IMR-90 (cell line): ENCODE measurements at regions not wholly inside any gene's neighbourhood (a gene's known extent, or its start where the extent isn't known, plus 50 kb on each side); places are given as distances from the start of the nearest gene placed in this dataset.

ENCODE experiments used
- ATAC-seq: fragments of 200-7000 bp; cut with Tn5 transposase; 2 replicates; pipeline ENCODE4 v1.9.1; 2020; ENCODE audit warnings: low read depth, mild to moderate bottlenecking, moderate library complexity
- BruUV-seq: library from RNA; stranded (reverse); fragments of 400-500 nt; replicated peaks from 2 replicates; lab custom pipeline; 2021; lab: Mats Ljungman, UMichigan
- CTCF ChIA-PET: fragments of 300-600 bp; formaldehyde crosslinking; extraction: SDS; loops from one replicate; lab custom pipeline; 2021; ENCODE audit warnings: antibody characterized with exemption; lab: Yijun Ruan, JAX
- POLR2A ChIA-PET: fragments of 300-600 bp; sonication (Branson Sonifier 250); formaldehyde crosslinking; loops from one replicate; lab custom pipeline; 2022; ENCODE audit warnings: antibody characterized with exemption; ENCODE audit not compliant: unreplicated experiment; lab: Charles Lee
- DNase-seq: peaks from one replicate; pipeline ENCODE4 v3.0.0; 2013
- H2AFZ ChIP-seq: replicated peaks from 2 replicates; pipeline ENCODE3; 2013; ENCODE audit warnings: low read length, mild to moderate bottlenecking; ENCODE audit not compliant: poor library complexity
- H2AK5ac ChIP-seq: 2 replicates; pipeline ENCODE4 v1.6.1; 2013; ENCODE audit warnings: low read depth, low read length, inconsistent platforms
- H2AK9ac ChIP-seq: replicated peaks from 2 replicates; pipeline ENCODE3; 2013; ENCODE audit warnings: mild to moderate bottlenecking, low read depth, low read length, moderate library complexity; ENCODE audit not compliant: poor library complexity
- H2BK120ac ChIP-seq: 2 replicates; pipeline ENCODE4 v1.6.1; 2013; ENCODE audit warnings: low read depth, low read length, inconsistent platforms
- H2BK15ac ChIP-seq: 3 replicates; pipeline ENCODE4 v1.6.1; 2013; ENCODE audit warnings: low read depth, low read length, inconsistent platforms
- H2BK20ac ChIP-seq: 2 replicates; pipeline ENCODE4 v1.6.1; 2013; ENCODE audit warnings: low read depth, mild to moderate bottlenecking, inconsistent platforms, low read length, moderate library complexity
- H2BK5ac ChIP-seq: 2 replicates; pipeline ENCODE4 v1.6.1; 2013; ENCODE audit warnings: mild to moderate bottlenecking, low read depth, low read length, inconsistent platforms; ENCODE audit not compliant: poor library complexity, severe bottlenecking
- H3K14ac ChIP-seq: replicated peaks from 2 replicates; pipeline ENCODE4 v1.6.1; 2013; ENCODE audit warnings: low read depth, low read length, inconsistent platforms
- H3K18ac ChIP-seq: 2 replicates; pipeline ENCODE4 v1.6.1; 2013; ENCODE audit warnings: low read depth, low read length, control low read depth
- H3K23ac ChIP-seq: 2 replicates; pipeline ENCODE4 v1.6.1; 2013; ENCODE audit warnings: low read depth, low read length, inconsistent platforms
- H3K27ac ChIP-seq: 2 replicates; pipeline ENCODE4 v1.5.1; 2013; ENCODE audit warnings: mild to moderate bottlenecking, control low read depth, low read length; ENCODE audit not compliant: insufficient read depth
- H3K27me3 ChIP-seq: 2 replicates; pipeline ENCODE4 v1.6.1; 2013; ENCODE audit warnings: low read length; ENCODE audit not compliant: control insufficient read depth, insufficient read depth
- H3K36me3 ChIP-seq: 2 replicates; pipeline ENCODE4 v1.6.1; 2013; ENCODE audit warnings: low read length, mixed read lengths; ENCODE audit not compliant: control insufficient read depth, insufficient read depth
- H3K4ac ChIP-seq: 2 replicates; pipeline ENCODE4 v1.6.1; 2013; ENCODE audit warnings: low read depth, low read length, inconsistent platforms
- H3K4me1 ChIP-seq: 2 replicates; pipeline ENCODE4 v1.6.1; 2013; ENCODE audit warnings: low read length, mixed read lengths; ENCODE audit not compliant: control insufficient read depth, insufficient read depth
- H3K4me2 ChIP-seq: 2 replicates; pipeline ENCODE4 v1.6.1; 2013; ENCODE audit warnings: low read depth, mild to moderate bottlenecking, control low read depth, low read length, moderate library complexity
- H3K4me3 ChIP-seq: 2 replicates; pipeline ENCODE4 v1.5.1; 2013; ENCODE audit warnings: low read depth, mild to moderate bottlenecking, control low read depth, low read length, moderate library complexity; ENCODE audit not compliant: insufficient read depth
- H3K56ac ChIP-seq: 2 replicates; pipeline ENCODE4 v1.6.1; 2013; ENCODE audit warnings: low read length, inconsistent platforms; ENCODE audit not compliant: insufficient read depth; ENCODE audit errors: extremely low read depth
- H3K79me1 ChIP-seq, 2 experiments: 2 replicates each; pipeline ENCODE4 v1.6.1; 2013; ENCODE audit warnings: low read length in 2 of 2, inconsistent platforms in 1 of 2, low read depth in 1 of 2
- H3K9ac ChIP-seq: 2 replicates; pipeline ENCODE4 v1.6.1; 2013; ENCODE audit warnings: low read depth, low read length, control low read depth
- H3K9me1 ChIP-seq: 2 replicates; pipeline ENCODE4 v1.6.1; 2013; ENCODE audit warnings: low read length, inconsistent platforms; ENCODE audit not compliant: insufficient read depth
- H3K9me3 ChIP-seq: 2 replicates; pipeline ENCODE4 v1.6.1; 2013; ENCODE audit warnings: low read length; ENCODE audit not compliant: control insufficient read depth, insufficient read depth
- H4K20me1 ChIP-seq: 2 replicates; pipeline ENCODE4 v1.6.1; 2013; ENCODE audit warnings: low read length, inconsistent platforms; ENCODE audit not compliant: insufficient read depth
- H4K5ac ChIP-seq: 2 replicates; pipeline ENCODE4 v1.6.1; 2013; ENCODE audit warnings: mild to moderate bottlenecking, low read depth, low read length, control low read depth
- H4K8ac ChIP-seq, 2 experiments: 2 replicates each; pipeline ENCODE4 v1.6.1; 2013; ENCODE audit warnings: low read depth in 2 of 2, low read length in 2 of 2, control low read depth in 1 of 2, inconsistent platforms in 1 of 2
- H4K91ac ChIP-seq: 2 replicates; pipeline ENCODE4 v1.6.1; 2013; ENCODE audit warnings: low read depth, low read length, inconsistent platforms; ENCODE audit not compliant: insufficient read depth
- BHLHE40 ChIP-seq: fragments of 150-350 bp; IDR thresholded peaks from 2 replicates; pipeline ENCODE4 v1.6.1; 2016; ENCODE audit warnings: mild to moderate bottlenecking, low read depth, low read length
- CEBPB ChIP-seq: IDR thresholded peaks from 2 replicates; pipeline ENCODE4 v1.6.1; 2012; ENCODE audit warnings: low read depth, low read length, improper control_type of control experiment
- CHD1 ChIP-seq: IDR thresholded peaks from 2 replicates; pipeline ENCODE4 v1.6.1; 2012; ENCODE audit warnings: low read depth, low read length, improper control_type of control experiment
- CTCF ChIP-seq: conservative IDR thresholded peaks from 2 replicates; pipeline ENCODE4 v1.5.1; 2012; ENCODE audit warnings: mild to moderate bottlenecking, low read depth, low read length, improper control_type of control experiment
- ELK1 ChIP-seq: fragments of 150-350 bp; IDR thresholded peaks from 2 replicates; pipeline ENCODE4 v1.6.1; 2016; ENCODE audit warnings: low read depth, mild to moderate bottlenecking, low read length, moderate library complexity, borderline replicate concordance
- FOS ChIP-seq: fragments of 150-350 bp; IDR thresholded peaks from 2 replicates; pipeline ENCODE4 v1.6.1; 2016; ENCODE audit warnings: low read depth, low read length
- MAFK ChIP-seq: IDR thresholded peaks from 2 replicates; pipeline ENCODE4 v1.6.1; 2012; ENCODE audit warnings: low read depth, low read length, improper control_type of control experiment
- MAZ ChIP-seq: IDR thresholded peaks from 2 replicates; pipeline ENCODE4 v1.6.1; 2012; ENCODE audit warnings: low read depth, mild to moderate bottlenecking, low read length, improper control_type of control experiment, moderate library complexity, borderline replicate concordance
- MXI1 ChIP-seq: IDR thresholded peaks from 2 replicates; pipeline ENCODE4 v1.6.1; 2012; ENCODE audit warnings: low read depth, mild to moderate bottlenecking, low read length, moderate library complexity, borderline replicate concordance
- NFE2L2 ChIP-seq: fragments of 150-350 bp; IDR thresholded peaks from 2 replicates; pipeline ENCODE4 v1.6.1; 2016; ENCODE audit warnings: low read depth, mild to moderate bottlenecking, low read length
- POLR2A ChIP-seq: IDR thresholded peaks from 2 replicates; pipeline ENCODE4 v1.6.1; 2012; ENCODE audit warnings: mild to moderate bottlenecking, low read depth, low read length
- RAD21 ChIP-seq: IDR thresholded peaks from 2 replicates; pipeline ENCODE4 v1.6.1; 2012; ENCODE audit warnings: low read length, improper control_type of control experiment
- RFX5 ChIP-seq: IDR thresholded peaks from 2 replicates; pipeline ENCODE4 v1.8.0; 2012; ENCODE audit warnings: low read depth, mild to moderate bottlenecking, low read length, moderate library complexity
- SMC3 ChIP-seq: fragments of 150-350 bp; IDR thresholded peaks from 2 replicates; pipeline ENCODE4 v1.6.1; 2016; ENCODE audit warnings: low read depth, mild to moderate bottlenecking, antibody characterized with exemption, low read length, moderate library complexity
- USF2 ChIP-seq: fragments of 150-350 bp; IDR thresholded peaks from 2 replicates; pipeline ENCODE4 v1.6.1; 2017; ENCODE audit warnings: mild to moderate bottlenecking, antibody characterized with exemption, low read length, low read depth
- dilution Hi-C: fragments of 300-500 bp; cut with HindIII; formaldehyde crosslinking; loops from one replicate; pipeline ENCODE4 v1.14.3; 2018; ENCODE audit warnings: low sequenced_read_pairs; ENCODE audit not compliant: unreplicated experiment
- in situ Hi-C: fragments of 300-500 bp; cut with MboI; formaldehyde crosslinking; loops from 3 replicates; pipeline ENCODE4 v1.14.3; 2019; ENCODE audit warnings: low sequenced_read_pairs, inconsistent platforms, mixed read lengths
- intact Hi-C: fragments of 100-400 bp; cut with micrococcal nuclease; formaldehyde crosslinking; loops from 2 replicates; pipeline ENCODE4 v1.10.0; 2022

GRCh38 chr13:78772933-78773332, 114.0 kb upstream of the OBI1 start:
- Histone ChIP-seq H4K91ac (no peak overlapping the region), H3K79me1 (no peaks in the 10 kb centered on the region), H3K4ac (no peak overlapping the region), H3K56ac (no peak overlapping the region), H2BK120ac (no peak overlapping the region), H4K5ac (no peak overlapping the region), H3K4me1 (no peaks in the 10 kb centered on the region), H3K23ac (no peak overlapping the region), H3K36me3 (no peaks in the 10 kb centered on the region), H2AK5ac (no peak overlapping the region), H3K9ac (no peak overlapping the region), H4K8ac (no peak overlapping the region), H3K9me1 (no peaks in the 10 kb centered on the region), H3K27me3 (no peaks in the 10 kb centered on the region; the same call in 1 of the 2 replicates), H4K20me1 (no peaks in the 10 kb centered on the region), H3K27ac (no peak overlapping the region), H3K14ac (no peak overlapping the region), H2AK9ac (no peak overlapping the region), H3K4me2 (no peak overlapping the region), H2BK20ac (no peak overlapping the region), H2BK15ac (no peak overlapping the region), H3K18ac (no peak overlapping the region), H3K9me3 (no peaks in the 10 kb centered on the region), H3K4me3 (no peak overlapping the region), H2AFZ (no peak overlapping the region), H2BK5ac (no peak overlapping the region)
- DNase-seq (no peak), ATAC-seq (no peak)
- dilution Hi-C loops = no loop called here
- CTCF ChIA-PET = no interaction called here
- BruUV-seq = no TSS peak
- no peak for TF ChIP-seq MAZ
- TF ChIP-seq SMC3 = no peak
- TF ChIP-seq FOS = no peak
- TF ChIP-seq MXI1 = no peak
- TF ChIP-seq RAD21 = no peak
- no peak for TF ChIP-seq RFX5
- no peak for TF ChIP-seq USF2
- no peak for TF ChIP-seq CEBPB
- no peak for TF ChIP-seq POLR2A
- TF ChIP-seq MAFK = no peak
- no peak for TF ChIP-seq BHLHE40
- TF ChIP-seq CTCF = no peak
- TF ChIP-seq ELK1 = no peak
- no peak for TF ChIP-seq CHD1
- TF ChIP-seq NFE2L2 = no peak
- in situ Hi-C loops = no loop called here
- intact Hi-C loops = no loop called here
- POLR2A ChIA-PET = no interaction called here
